ENCODE measurements at regions not wholly inside any gene's neighbourhood (a gene's known extent, or its start where the extent isn't known, plus 50 kb on each side); places are given as distances from the start of the nearest gene placed in this dataset.

GRCh38 chr2:180734382-180734781 lies 246.0 kb upstream of the UBE2E3 start:
- DNase-seq, result no peak

GRCh38 chr2:180733330-180733729 lies 247.1 kb upstream of the UBE2E3 start:
- DNase-seq, result no peak

- no peak for DNase-seq
Observed at GRCh38 chr2:180732337-180732736, 248.1 kb upstream of the UBE2E3 start.

- no peak for DNase-seq
Observed at GRCh38 chr2:180730976-180731375, 249.4 kb upstream of the UBE2E3 start.

- no peak for DNase-seq
Observed at GRCh38 chr2:180728928-180729559, 251.4 kb upstream of the UBE2E3 start.

GRCh38 chr2:180723712-180724111 lies 256.7 kb upstream of the UBE2E3 start:
- no peak for DNase-seq

GRCh38 chr2:180722551-180723239 lies 257.7 kb upstream of the UBE2E3 start:
- no peak for DNase-seq

GRCh38 chr2:180720829-180721228 lies 259.6 kb upstream of the UBE2E3 start:
- no peak for DNase-seq

GRCh38 chr2:180717588-180717987 lies 262.8 kb upstream of the UBE2E3 start:
- no peak for DNase-seq

- no peak for DNase-seq
Observed at GRCh38 chr2:180716186-180717180, 263.9 kb upstream of the UBE2E3 start.

GRCh38 chr2:180715044-180715443 lies 265.4 kb upstream of the UBE2E3 start:
- DNase-seq, result peak; percentile 11

GRCh38 chr2:180709392-180710145 lies 270.8 kb upstream of the UBE2E3 start:
- no peak for DNase-seq

GRCh38 chr2:180707884-180708205 lies 272.6 kb upstream of the UBE2E3 start:
- DNase-seq, result peak; percentile 26

GRCh38 chr2:180707175-180707883 lies 273.1 kb upstream of the UBE2E3 start:
- DNase-seq, result no peak

GRCh38 chr2:180706694-180707093 lies 273.7 kb upstream of the UBE2E3 start:
- no peak for DNase-seq

GRCh38 chr2:180705551-180705950 lies 274.9 kb upstream of the UBE2E3 start:
- no peak for DNase-seq

GRCh38 chr2:180705122-180705521 lies 275.3 kb upstream of the UBE2E3 start:
- no peak for DNase-seq

- no peak for DNase-seq
Observed at GRCh38 chr2:180699657-180700361, 280.6 kb upstream of the UBE2E3 start.

- DNase-seq, result no peak
Observed at GRCh38 chr2:180698668-180699067, 281.7 kb upstream of the UBE2E3 start.

- DNase-seq, result no peak
Observed at GRCh38 chr2:180695586-180696401, 284.6 kb upstream of the UBE2E3 start.

All from NCI-H1092 (cell line).